D721Med (cell line): ENCODE measurements at regions not wholly inside any gene's neighbourhood (a gene's known extent, or its start where the extent isn't known, plus 50 kb on each side); places are given as distances from the start of the nearest gene placed in this dataset.

Experiments
- DNase-seq: peaks from one replicate; pipeline ENCODE4 v3.0.0; 2011; ENCODE audit warnings: low spot score; ENCODE audit not compliant: insufficient read length
- FAIRE-seq: peaks from 2 replicates; lab custom pipeline; 2011; peaks lifted over from hg19 to GRCh38; lab: Jason Lieb, UNC
- TF ChIP-seq, protein P1 (sequence below): IDR thresholded peaks from 2 replicates; pipeline ENCODE4 v1.5.1; 2012; ENCODE audit warnings: mild to moderate bottlenecking, control low read depth; ENCODE audit not compliant: insufficient read depth; ENCODE audit errors: missing control alignments

DNA sequence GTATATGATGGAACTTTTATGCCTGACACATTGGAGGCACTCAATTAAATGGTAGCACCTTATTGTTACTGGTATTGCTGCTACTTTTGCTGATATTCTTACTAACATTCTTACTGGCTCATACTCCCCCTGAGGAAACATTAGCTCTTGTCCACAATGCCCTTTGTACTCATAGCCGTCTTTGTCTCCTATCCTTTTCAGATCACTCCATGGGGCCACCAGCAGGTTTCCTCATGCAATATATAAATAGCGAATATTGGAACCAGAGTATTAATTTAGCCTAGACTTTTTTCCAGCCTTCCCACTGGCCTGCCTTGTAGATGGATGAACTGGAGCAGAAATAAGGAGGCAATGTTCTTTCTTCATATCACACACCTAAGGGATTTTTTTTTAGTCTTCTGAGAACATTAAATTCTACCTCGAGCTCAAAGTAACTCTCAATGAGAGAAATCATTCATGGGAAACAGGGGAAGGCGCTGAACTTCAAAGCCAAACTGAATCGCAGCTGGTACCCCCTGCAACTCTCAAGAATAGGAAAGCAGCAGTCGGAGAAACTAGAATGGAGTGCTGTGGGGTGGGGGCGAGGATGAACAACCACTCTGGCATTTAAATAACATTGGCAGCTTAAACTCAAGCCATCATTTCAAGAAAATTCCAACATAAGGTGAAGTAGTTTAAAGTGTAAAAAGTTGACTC, 300.3 kb downstream of the TAFA4 start:
- no peak for DNase-seq
- TF ChIP-seq, protein P1, sequence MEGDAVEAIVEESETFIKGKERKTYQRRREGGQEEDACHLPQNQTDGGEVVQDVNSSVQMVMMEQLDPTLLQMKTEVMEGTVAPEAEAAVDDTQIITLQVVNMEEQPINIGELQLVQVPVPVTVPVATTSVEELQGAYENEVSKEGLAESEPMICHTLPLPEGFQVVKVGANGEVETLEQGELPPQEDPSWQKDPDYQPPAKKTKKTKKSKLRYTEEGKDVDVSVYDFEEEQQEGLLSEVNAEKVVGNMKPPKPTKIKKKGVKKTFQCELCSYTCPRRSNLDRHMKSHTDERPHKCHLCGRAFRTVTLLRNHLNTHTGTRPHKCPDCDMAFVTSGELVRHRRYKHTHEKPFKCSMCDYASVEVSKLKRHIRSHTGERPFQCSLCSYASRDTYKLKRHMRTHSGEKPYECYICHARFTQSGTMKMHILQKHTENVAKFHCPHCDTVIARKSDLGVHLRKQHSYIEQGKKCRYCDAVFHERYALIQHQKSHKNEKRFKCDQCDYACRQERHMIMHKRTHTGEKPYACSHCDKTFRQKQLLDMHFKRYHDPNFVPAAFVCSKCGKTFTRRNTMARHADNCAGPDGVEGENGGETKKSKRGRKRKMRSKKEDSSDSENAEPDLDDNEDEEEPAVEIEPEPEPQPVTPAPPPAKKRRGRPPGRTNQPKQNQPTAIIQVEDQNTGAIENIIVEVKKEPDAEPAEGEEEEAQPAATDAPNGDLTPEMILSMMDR: no peak
- FAIRE-seq: no peak

DNA sequence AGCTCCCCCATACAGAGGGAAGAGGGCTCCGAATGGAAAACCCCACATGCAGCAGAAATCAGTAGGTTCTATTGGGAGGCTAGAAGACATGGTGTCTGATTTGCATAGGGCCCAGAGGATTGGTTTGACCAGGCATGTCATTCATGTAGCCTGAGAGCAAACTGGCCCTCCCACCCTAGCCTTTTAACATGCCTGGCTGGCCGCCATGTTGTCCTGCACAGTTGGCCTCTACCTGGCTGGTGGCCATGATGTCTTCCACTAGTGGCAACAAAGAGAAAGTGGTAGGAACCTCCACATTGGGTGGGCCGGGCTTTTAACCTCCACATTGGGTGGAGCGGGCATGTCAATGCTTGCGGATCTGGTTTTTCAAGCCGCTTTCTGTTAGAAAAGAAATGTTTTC, 312.1 kb downstream of the TAFA4 start:
- TF ChIP-seq, protein P1: no peak
- DNase-seq (no peak), FAIRE-seq (no peak)

DNA sequence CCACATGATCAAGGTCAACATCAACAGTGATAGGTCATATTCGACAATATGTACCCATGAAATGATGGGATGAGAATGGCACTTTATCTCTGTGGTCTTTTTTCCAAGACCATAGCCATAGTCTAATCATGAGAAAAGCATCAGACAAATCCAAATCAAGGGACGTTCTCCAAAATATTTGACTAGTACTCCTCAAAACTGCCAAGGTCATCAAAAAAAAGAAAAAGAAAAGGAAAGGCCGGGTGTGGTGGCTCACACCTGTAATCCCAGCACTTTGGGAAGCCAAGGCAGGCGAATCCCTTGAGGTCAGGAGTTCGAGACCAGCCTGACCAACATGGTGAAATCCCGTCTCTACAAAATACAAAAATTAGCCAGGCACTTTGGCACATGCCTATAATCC, 318.3 kb downstream of the TAFA4 start:
- TF ChIP-seq, protein P1: no peak
- FAIRE-seq: no peak

DNA sequence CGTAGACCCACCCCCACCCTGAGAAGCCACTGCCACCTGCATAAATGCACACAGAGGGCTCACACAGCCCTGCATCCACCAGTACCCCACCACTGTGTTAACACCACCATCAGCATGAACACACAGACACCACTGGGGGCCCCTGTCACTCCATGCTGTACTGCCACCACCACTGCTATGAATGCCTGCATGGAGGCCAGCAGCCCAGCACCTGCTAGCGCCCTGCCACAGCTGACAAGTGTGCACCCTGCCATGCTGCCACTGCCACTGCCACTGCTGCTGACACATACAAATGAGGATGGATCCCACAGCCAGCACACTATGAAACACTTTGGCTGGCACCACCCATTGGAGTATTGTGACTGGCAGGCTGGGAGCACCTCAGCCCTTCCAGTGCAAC, 361.0 kb downstream of the TAFA4 start:
- DNase-seq (no peak), FAIRE-seq (no peak)
- TF ChIP-seq, protein P1: no peak

More for the DNA sequence above, 318.3 kb downstream of the TAFA4 start:
- DNase-seq: no peak

DNA sequence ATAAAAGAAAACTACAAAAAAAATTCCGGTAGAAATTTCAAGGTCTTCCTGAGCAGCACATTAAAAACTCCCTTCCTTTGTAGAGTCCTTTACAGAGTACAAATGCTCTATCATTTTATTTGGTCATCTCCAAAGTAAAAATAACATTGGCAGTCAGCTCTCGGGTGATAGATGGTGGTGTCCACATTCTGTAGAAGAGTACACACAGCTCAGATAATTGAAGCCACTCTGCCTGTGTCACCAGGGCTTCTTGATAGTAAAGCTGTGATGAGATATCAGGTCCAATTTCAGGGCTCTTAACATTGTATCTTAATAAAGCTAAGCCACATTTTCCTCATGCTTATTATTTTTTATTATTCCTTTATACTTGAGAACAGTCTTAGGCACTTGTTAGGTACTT, 371.6 kb downstream of the TAFA4 start:
- DNase-seq (no peak), FAIRE-seq (no peak)
- TF ChIP-seq, protein P1: no peak

DNA sequence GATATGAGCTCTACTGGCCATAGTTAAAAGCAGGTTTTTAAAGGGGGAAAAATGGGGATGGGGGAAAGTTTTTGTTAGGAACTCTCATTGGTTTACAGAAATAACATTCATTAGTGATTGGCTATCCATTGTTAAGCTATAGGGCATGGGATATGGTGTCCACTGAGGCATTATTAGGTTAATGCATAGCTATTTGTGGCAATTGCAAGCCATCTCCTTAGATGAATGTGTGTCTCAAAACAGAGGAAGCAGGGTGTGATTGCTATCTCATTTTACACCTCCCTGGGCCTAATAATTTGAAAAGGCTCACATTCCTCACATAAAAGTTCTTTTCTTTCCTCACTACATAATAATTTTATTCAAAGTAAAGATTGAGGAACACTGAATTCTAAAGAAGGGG, 396.6 kb downstream of the TAFA4 start:
- no peak for DNase-seq
- FAIRE-seq: no peak
- TF ChIP-seq, protein P1: no peak

DNA sequence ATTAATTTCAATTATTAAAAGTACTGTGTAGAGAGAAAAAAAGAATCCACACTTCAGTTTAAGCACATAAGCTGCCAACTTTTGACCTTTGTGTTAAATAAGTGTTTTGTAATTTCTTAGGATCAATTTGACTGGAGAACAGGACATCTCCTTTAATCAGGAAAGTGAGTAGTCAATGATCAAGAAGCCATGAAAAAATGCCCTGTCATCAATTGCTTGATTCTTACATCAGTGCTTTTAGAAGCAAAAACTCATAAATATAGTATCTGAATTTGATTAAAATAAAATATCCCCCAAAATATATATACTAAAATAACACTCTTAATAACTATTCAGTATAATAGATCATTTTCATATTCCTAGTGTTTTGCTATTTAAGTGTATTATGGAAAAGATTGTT, 409.0 kb downstream of the TAFA4 start:
- no peak for DNase-seq
- TF ChIP-seq, protein P1: no peak
- no peak for FAIRE-seq
